ENCODE measurements at regions not wholly inside any gene's neighbourhood (a gene's known extent, or its start where the extent isn't known, plus 50 kb on each side); places are given as distances from the start of the nearest gene placed in this dataset.

- H3K4me3 ChIP-seq, result no peak overlapping the region
- no peaks in the 10 kb centered on the region for H3K4me1 ChIP-seq
- H3K27ac ChIP-seq, result no peak overlapping the region
- intact Hi-C loops (cut with DNase I), result no loop called here
- H3K27me3 ChIP-seq, result no peaks in the 10 kb centered on the region
- no peaks in the 10 kb centered on the region for H3K36me3 ChIP-seq
- no peak for DNase-seq (ENCODE audit: low spot score in 2 of 2)
- TF ChIP-seq, protein P1, sequence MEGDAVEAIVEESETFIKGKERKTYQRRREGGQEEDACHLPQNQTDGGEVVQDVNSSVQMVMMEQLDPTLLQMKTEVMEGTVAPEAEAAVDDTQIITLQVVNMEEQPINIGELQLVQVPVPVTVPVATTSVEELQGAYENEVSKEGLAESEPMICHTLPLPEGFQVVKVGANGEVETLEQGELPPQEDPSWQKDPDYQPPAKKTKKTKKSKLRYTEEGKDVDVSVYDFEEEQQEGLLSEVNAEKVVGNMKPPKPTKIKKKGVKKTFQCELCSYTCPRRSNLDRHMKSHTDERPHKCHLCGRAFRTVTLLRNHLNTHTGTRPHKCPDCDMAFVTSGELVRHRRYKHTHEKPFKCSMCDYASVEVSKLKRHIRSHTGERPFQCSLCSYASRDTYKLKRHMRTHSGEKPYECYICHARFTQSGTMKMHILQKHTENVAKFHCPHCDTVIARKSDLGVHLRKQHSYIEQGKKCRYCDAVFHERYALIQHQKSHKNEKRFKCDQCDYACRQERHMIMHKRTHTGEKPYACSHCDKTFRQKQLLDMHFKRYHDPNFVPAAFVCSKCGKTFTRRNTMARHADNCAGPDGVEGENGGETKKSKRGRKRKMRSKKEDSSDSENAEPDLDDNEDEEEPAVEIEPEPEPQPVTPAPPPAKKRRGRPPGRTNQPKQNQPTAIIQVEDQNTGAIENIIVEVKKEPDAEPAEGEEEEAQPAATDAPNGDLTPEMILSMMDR (IDR thresholded peaks at IDR 0.05), result no peak
- H3K9me3 ChIP-seq, result no peaks in the 10 kb centered on the region
These were observed 155.7 kb downstream of the AMY1C start for GRCh38 chr1:103905363-103905762.

DNA sequence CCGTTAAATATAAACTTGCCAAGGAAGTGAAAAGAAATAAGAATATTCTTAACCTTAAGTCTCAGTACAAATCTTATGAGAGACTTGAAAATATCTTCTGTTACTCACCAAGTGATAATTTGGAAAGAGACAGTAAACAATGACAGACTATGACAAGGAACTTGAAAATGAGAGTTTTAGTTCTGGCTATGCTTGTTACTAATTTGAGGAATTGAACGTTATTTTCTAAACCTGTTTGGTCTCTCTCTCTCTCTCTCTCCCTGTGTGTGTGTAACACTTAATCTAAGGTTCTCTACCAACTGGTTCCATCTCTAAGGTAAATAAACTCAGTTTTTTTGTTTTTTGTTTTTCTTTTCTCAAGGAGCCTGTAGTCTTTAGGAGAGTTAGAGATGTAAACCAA, 161.8 kb downstream of the AMY1C start:
- Histone ChIP-seq H3K27me3 (no peaks in the 10 kb centered on the region), H3K9me3 (no peaks in the 10 kb centered on the region), H3K27ac (no peak overlapping the region), H3K4me3 (no peak overlapping the region), H3K36me3 (no peaks in the 10 kb centered on the region), H3K4me1 (no peaks in the 10 kb centered on the region)
- TF ChIP-seq, protein P1 (IDR thresholded peaks at IDR 0.05), result no peak
- DNase-seq (ENCODE audit: low spot score in 2 of 2), result no peak
- intact Hi-C loops (cut with DNase I), result no loop called here

- no peak for DNase-seq (ENCODE audit: low spot score in 2 of 2)
- H3K27ac ChIP-seq, result no peak overlapping the region
- TF ChIP-seq, protein P1 (IDR thresholded peaks at IDR 0.05), result no peak
- no peak overlapping the region for H3K4me3 ChIP-seq
- H3K36me3 ChIP-seq, result no peaks in the 10 kb centered on the region
- H3K9me3 ChIP-seq, result no peaks in the 10 kb centered on the region
- H3K27me3 ChIP-seq, result no peaks in the 10 kb centered on the region
- H3K4me1 ChIP-seq, result no peaks in the 10 kb centered on the region
- intact Hi-C loops (cut with DNase I), result no loop called here
These were observed 168.1 kb downstream of the AMY1C start for GRCh38 chr1:103917795-103918194.

DNA sequence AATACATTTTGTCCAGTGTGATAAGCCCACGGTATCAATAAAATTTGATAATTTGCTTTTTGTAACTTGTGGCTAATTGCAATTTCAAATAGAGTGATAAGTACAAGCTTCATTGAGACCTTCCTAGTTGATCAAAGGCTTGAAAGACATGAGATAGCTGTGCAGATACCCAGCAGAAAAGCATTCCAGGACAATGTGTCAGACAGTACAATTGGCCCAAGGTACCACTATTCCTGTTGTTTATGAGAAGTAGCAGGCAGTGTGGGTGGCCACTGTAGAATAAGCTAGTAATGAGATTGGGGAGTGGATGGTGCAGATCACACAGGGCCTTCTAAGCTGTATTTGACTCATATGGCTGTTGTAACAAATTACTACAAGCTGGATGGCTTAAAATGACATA, 182.2 kb downstream of the AMY1C start:
- no peaks in the 10 kb centered on the region for H3K27me3 ChIP-seq
- no peak overlapping the region for H3K4me3 ChIP-seq
- no peaks in the 10 kb centered on the region for H3K9me3 ChIP-seq
- H3K4me1 ChIP-seq, result no peaks in the 10 kb centered on the region
- TF ChIP-seq, protein P1 (IDR thresholded peaks at IDR 0.05), result no peak
- H3K27ac ChIP-seq, result no peak overlapping the region
- intact Hi-C loops (cut with DNase I), result no loop called here
- no peak for DNase-seq (ENCODE audit: low spot score in 2 of 2)
- H3K36me3 ChIP-seq, result no peaks in the 10 kb centered on the region

GRCh38 chr1:103937763-103938357, 188.2 kb downstream of the AMY1C start:
- no peaks in the 10 kb centered on the region for H3K36me3 ChIP-seq
- no peaks in the 10 kb centered on the region for H3K9me3 ChIP-seq
- intact Hi-C loops (cut with DNase I), result no loop called here
- no peaks in the 10 kb centered on the region for H3K4me1 ChIP-seq
- TF ChIP-seq, protein P1 (IDR thresholded peaks at IDR 0.05), result no peak
- no peak for DNase-seq (ENCODE audit: low spot score in 2 of 2)
- no peaks in the 10 kb centered on the region for H3K27me3 ChIP-seq
- H3K4me3 ChIP-seq, result no peak overlapping the region
- H3K27ac ChIP-seq, result no peak overlapping the region

GRCh38 chr1:103941086-103941485, 191.4 kb downstream of the AMY1C start:
- intact Hi-C loops (cut with DNase I), result no loop called here
- no peaks in the 10 kb centered on the region for H3K9me3 ChIP-seq

More at GRCh38 chr1:103941086-103941485, 191.4 kb downstream of the AMY1C start:
- no peak overlapping the region for H3K27ac ChIP-seq
- no peak overlapping the region for H3K4me3 ChIP-seq
- no peak for DNase-seq (ENCODE audit: low spot score in 2 of 2)
- no peaks in the 10 kb centered on the region for H3K27me3 ChIP-seq
- H3K36me3 ChIP-seq, result no peaks in the 10 kb centered on the region
- TF ChIP-seq, protein P1 (IDR thresholded peaks at IDR 0.05), result no peak
- H3K4me1 ChIP-seq, result no peaks in the 10 kb centered on the region
